Liver (tissue), 8 donors: ENCODE measurements at regions not wholly inside any gene's neighbourhood (a gene's known extent, or its start where the extent isn't known, plus 50 kb on each side); places are given as distances from the start of the nearest gene placed in this dataset.

ENCODE experiments used
- DNase-seq: peaks from one replicate; pipeline ENCODE4 v3.0.0-alpha.2; 2017; ENCODE audit warnings: low spot score
- H3K27ac ChIP-seq, 2 donors: one replicate each; pipeline ENCODE4 v1.7.0; 2013; ENCODE audit warnings: inconsistent platforms in 2 of 2, low read length in 2 of 2, control low read depth in 1 of 2, low read depth in 1 of 2, mild to moderate bottlenecking in 1 of 2
- H3K27me3 ChIP-seq, 4 donors: one replicate each; pipeline versions ENCODE4 v1.6.1 to v1.7.0; 2013; ENCODE audit warnings: low read length in 3 of 4, inconsistent platforms in 1 of 4, mild to moderate bottlenecking in 1 of 4, moderate library complexity in 1 of 4; ENCODE audit not compliant: control insufficient read depth in 4 of 4, insufficient read depth in 4 of 4
- H3K36me3 ChIP-seq, 4 donors: one replicate each; pipeline versions ENCODE4 v1.6.1 to v1.7.0; 2013; ENCODE audit warnings: low read length in 3 of 4, mild to moderate bottlenecking in 3 of 4, low read depth in 1 of 4, moderate library complexity in 1 of 4; ENCODE audit not compliant: control insufficient read depth in 4 of 4, insufficient read depth in 3 of 4
- H3K4me1 ChIP-seq, 4 donors: one replicate each; pipeline versions ENCODE4 v1.6.1 to v1.7.0; 2013; ENCODE audit warnings: low read length in 3 of 4, mild to moderate bottlenecking in 3 of 4, moderate library complexity in 1 of 4; ENCODE audit not compliant: control insufficient read depth in 4 of 4, insufficient read depth in 4 of 4
- H3K4me3 ChIP-seq, 3 donors: one replicate each; pipeline versions ENCODE4 v1.6.1 to v1.7.0; 2013; ENCODE audit warnings: low read length in 3 of 3, control low read depth in 1 of 3, low read depth in 1 of 3, mild to moderate bottlenecking in 1 of 3
- H3K9ac ChIP-seq, 2 donors: one replicate each; pipeline ENCODE4 v1.7.0; 2013; ENCODE audit warnings: low read length in 2 of 2, mild to moderate bottlenecking in 2 of 2, moderate library complexity in 2 of 2, control low read depth in 1 of 2, low read depth in 1 of 2
- H3K9me3 ChIP-seq, 4 donors: one replicate each; pipeline versions ENCODE4 v1.6.1 to v1.7.0; 2013; ENCODE audit warnings: low read length in 3 of 4; ENCODE audit not compliant: control insufficient read depth in 4 of 4
- EGR1 ChIP-seq, 2 donors: IDR thresholded peaks; 2 replicates each; pipeline ENCODE4 v1.6.1; 2016 to 2018; ENCODE audit warnings: antibody characterized with exemption in 2 of 2, low read depth in 2 of 2
- FOXA1 ChIP-seq: IDR thresholded peaks from 2 replicates; pipeline ENCODE4 v1.6.1; 2016; ENCODE audit warnings: antibody characterized with exemption
- FOXA2 ChIP-seq: IDR thresholded peaks from 2 replicates; pipeline ENCODE4 v1.6.1; 2016; ENCODE audit warnings: antibody characterized with exemption
- GABPA ChIP-seq, 2 donors: IDR thresholded peaks in 1 of 2; conservative IDR thresholded peaks in 1 of 2; 2 replicates each; pipeline ENCODE4 v1.6.1; 2016; ENCODE audit warnings: antibody characterized with exemption in 2 of 2, mild to moderate bottlenecking in 1 of 2, moderate library complexity in 1 of 2
- HNF4A ChIP-seq, 2 donors: conservative IDR thresholded peaks; 2 replicates each; pipeline ENCODE4 v1.6.1; 2016; ENCODE audit warnings: antibody characterized with exemption in 2 of 2, mild to moderate bottlenecking in 2 of 2
- HNF4G ChIP-seq: IDR thresholded peaks from 2 replicates; pipeline ENCODE4 v1.6.1; 2016; ENCODE audit warnings: antibody characterized with exemption
- JUND ChIP-seq, 2 donors: IDR thresholded peaks; 2 replicates each; pipeline ENCODE4 v1.6.1; 2016; ENCODE audit warnings: antibody characterized with exemption in 2 of 2
- NR2F2 ChIP-seq: IDR thresholded peaks from 2 replicates; pipeline ENCODE4 v1.6.1; 2016; ENCODE audit warnings: antibody characterized with exemption
- RAD21 ChIP-seq, 2 donors: IDR thresholded peaks; 2 replicates each; pipeline ENCODE4 v1.6.1; 2016; ENCODE audit warnings: antibody characterized with exemption in 2 of 2, mild to moderate bottlenecking in 2 of 2
- RXRA ChIP-seq, 2 donors: IDR thresholded peaks; 2 replicates each; pipeline ENCODE4 v1.6.1; 2017 to 2018; ENCODE audit warnings: antibody characterized with exemption in 2 of 2, mild to moderate bottlenecking in 1 of 2
- YY1 ChIP-seq: IDR thresholded peaks from 2 replicates; pipeline ENCODE4 v1.6.1; 2016; ENCODE audit warnings: antibody characterized with exemption, mild to moderate bottlenecking
- ZBTB33 ChIP-seq: IDR thresholded peaks from 2 replicates; pipeline ENCODE4 v1.6.1; 2016; ENCODE audit warnings: antibody characterized with exemption
- WGBS: extraction: QIAGEN DNeasy Blood & Tissue Kit; methylation state at CpG from one replicate; pipeline ENCODE4 v1.1.7; 2013; 5-methylcytosine and 5-hydroxymethylcytosine counted together
- TF ChIP-seq, protein P1 (sequence below): IDR thresholded peaks from 2 replicates; pipeline ENCODE4 v1.6.1; 2016; ENCODE audit warnings: antibody characterized with exemption, mild to moderate bottlenecking
- TF ChIP-seq, protein P2 (sequence below): fragments of 150-350 bp; IDR thresholded peaks from 2 replicates; pipeline ENCODE4 v1.5.1; 2017; ENCODE audit warnings: improper control_type of control experiment, low read depth, low read length; ENCODE audit not compliant: missing input control
- TF ChIP-seq, protein P3 (sequence below): IDR thresholded peaks from 2 replicates; pipeline ENCODE4 v1.6.1; 2016; ENCODE audit warnings: antibody characterized with exemption
- donor health status: healthy.
- donor health status: healthy.
- donor health status: healthy.
- donor health status: healthy.
- donor health status: healthy.

GRCh38 chr14:42138406-42138805 is 531.7 kb downstream of the LRFN5 start:
- no peaks in the 10 kb centered on the region for H3K4me1 ChIP-seq
- H3K27me3 ChIP-seq: no peaks in the 10 kb centered on the region
- H3K27ac ChIP-seq: no peak overlapping the region
- 79% methylated on average over 1 of the region's 1 CpG for WGBS
- H3K4me3 ChIP-seq: no peak overlapping the region
- DNase-seq: no peak
- no peak overlapping the region for H3K9ac ChIP-seq
- H3K9me3 ChIP-seq: no peaks in the 10 kb centered on the region
- H3K36me3 ChIP-seq: no peaks in the 10 kb centered on the region
- TF ChIP-seq GABPA (IDR thresholded peaks at IDR 0.05 in 1 of 2, conservative IDR thresholded peaks at IDR 0.05 in 1 of 2) (no peak), FOXA1 (no peak), RXRA (IDR thresholded peaks at IDR 0.05) (no peak), HNF4G (no peak), YY1 (no peak), EGR1 (IDR thresholded peaks at IDR 0.05; ENCODE audit: low read depth in 2 of 2) (no peak), NR2F2 (no peak)
- TF ChIP-seq, protein P1, sequence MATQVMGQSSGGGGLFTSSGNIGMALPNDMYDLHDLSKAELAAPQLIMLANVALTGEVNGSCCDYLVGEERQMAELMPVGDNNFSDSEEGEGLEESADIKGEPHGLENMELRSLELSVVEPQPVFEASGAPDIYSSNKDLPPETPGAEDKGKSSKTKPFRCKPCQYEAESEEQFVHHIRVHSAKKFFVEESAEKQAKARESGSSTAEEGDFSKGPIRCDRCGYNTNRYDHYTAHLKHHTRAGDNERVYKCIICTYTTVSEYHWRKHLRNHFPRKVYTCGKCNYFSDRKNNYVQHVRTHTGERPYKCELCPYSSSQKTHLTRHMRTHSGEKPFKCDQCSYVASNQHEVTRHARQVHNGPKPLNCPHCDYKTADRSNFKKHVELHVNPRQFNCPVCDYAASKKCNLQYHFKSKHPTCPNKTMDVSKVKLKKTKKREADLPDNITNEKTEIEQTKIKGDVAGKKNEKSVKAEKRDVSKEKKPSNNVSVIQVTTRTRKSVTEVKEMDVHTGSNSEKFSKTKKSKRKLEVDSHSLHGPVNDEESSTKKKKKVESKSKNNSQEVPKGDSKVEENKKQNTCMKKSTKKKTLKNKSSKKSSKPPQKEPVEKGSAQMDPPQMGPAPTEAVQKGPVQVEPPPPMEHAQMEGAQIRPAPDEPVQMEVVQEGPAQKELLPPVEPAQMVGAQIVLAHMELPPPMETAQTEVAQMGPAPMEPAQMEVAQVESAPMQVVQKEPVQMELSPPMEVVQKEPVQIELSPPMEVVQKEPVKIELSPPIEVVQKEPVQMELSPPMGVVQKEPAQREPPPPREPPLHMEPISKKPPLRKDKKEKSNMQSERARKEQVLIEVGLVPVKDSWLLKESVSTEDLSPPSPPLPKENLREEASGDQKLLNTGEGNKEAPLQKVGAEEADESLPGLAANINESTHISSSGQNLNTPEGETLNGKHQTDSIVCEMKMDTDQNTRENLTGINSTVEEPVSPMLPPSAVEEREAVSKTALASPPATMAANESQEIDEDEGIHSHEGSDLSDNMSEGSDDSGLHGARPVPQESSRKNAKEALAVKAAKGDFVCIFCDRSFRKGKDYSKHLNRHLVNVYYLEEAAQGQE: no peak

- no peaks in the 10 kb centered on the region for H3K27me3 ChIP-seq
- no peaks in the 10 kb centered on the region for H3K4me1 ChIP-seq
- no peak overlapping the region for H3K9ac ChIP-seq
- no peak overlapping the region for H3K4me3 ChIP-seq
- no peaks in the 10 kb centered on the region for H3K9me3 ChIP-seq
- DNase-seq: no peak
- no peaks in the 10 kb centered on the region for H3K36me3 ChIP-seq
- TF ChIP-seq NR2F2: no peak
- TF ChIP-seq, protein P2, sequence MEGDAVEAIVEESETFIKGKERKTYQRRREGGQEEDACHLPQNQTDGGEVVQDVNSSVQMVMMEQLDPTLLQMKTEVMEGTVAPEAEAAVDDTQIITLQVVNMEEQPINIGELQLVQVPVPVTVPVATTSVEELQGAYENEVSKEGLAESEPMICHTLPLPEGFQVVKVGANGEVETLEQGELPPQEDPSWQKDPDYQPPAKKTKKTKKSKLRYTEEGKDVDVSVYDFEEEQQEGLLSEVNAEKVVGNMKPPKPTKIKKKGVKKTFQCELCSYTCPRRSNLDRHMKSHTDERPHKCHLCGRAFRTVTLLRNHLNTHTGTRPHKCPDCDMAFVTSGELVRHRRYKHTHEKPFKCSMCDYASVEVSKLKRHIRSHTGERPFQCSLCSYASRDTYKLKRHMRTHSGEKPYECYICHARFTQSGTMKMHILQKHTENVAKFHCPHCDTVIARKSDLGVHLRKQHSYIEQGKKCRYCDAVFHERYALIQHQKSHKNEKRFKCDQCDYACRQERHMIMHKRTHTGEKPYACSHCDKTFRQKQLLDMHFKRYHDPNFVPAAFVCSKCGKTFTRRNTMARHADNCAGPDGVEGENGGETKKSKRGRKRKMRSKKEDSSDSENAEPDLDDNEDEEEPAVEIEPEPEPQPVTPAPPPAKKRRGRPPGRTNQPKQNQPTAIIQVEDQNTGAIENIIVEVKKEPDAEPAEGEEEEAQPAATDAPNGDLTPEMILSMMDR: no peak
- no peak overlapping the region for H3K27ac ChIP-seq
These were observed 524.1 kb downstream of the LRFN5 start for GRCh38 chr14:42130815-42131214.

DNA sequence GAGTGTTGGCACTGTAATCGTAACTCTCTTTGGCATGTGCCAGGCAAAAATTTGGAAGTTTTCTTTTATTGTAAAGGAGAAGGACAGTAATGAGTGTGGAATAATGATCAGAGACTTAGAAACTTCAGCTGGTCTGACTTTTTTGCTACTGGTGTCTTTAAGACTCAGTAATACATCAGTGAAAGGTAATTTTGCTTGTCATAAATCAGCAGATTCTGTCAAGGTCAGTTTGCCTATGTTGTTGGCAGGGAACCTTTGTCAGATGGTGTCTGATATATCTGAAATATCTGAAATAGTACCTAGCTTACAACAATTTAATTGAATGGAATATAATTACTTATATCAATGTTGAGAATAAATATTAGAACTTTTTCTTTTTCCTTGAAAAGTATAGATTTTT is 516.9 kb downstream of the LRFN5 start:
- Histone ChIP-seq H3K4me3 (no peak overlapping the region), H3K4me1 (no peaks in the 10 kb centered on the region), H3K36me3 (no peaks in the 10 kb centered on the region), H3K27ac (no peak overlapping the region), H3K9me3 (no peaks in the 10 kb centered on the region), H3K9ac (no peak overlapping the region), H3K27me3 (no peaks in the 10 kb centered on the region)
- TF ChIP-seq ZBTB33: no peak
- no peak for TF ChIP-seq HNF4A (conservative IDR thresholded peaks at IDR 0.05)
- no peak for TF ChIP-seq FOXA2
- no peak for TF ChIP-seq RXRA (IDR thresholded peaks at IDR 0.05)
- no peak for TF ChIP-seq JUND (IDR thresholded peaks at IDR 0.05)
- no peak for TF ChIP-seq EGR1 (IDR thresholded peaks at IDR 0.05; ENCODE audit: low read depth in 2 of 2)
- no peak for TF ChIP-seq YY1
- TF ChIP-seq, protein P1: no peak
- TF ChIP-seq HNF4G: no peak
- TF ChIP-seq RAD21 (IDR thresholded peaks at IDR 0.05): no peak
- no peak for TF ChIP-seq NR2F2
- TF ChIP-seq, protein P3, sequence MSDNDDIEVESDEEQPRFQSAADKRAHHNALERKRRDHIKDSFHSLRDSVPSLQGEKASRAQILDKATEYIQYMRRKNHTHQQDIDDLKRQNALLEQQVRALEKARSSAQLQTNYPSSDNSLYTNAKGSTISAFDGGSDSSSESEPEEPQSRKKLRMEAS: no peak
- WGBS: 77% methylated on average over 1 of the region's 1 CpG
- DNase-seq: no peak
